NCI-H1436 (cell line): ENCODE measurements at regions not wholly inside any gene's neighbourhood (a gene's known extent, or its start where the extent isn't known, plus 50 kb on each side); places are given as distances from the start of the nearest gene placed in this dataset.
A peak's percentile ranks its signal among the peaks of the same experiment; 100 is the strongest.
"Not testable (repeated sequence)": the region's sequence is repeated elsewhere in the genome, so short reads cannot be mapped to it uniquely, and the experiment has no call there.

Experiments used
- DNase-seq: peaks from one replicate; lab custom pipeline; 2025; lab: John Stamatoyannopoulos, UW

- peak; percentile 61 for DNase-seq
Observed at GRCh38 chr10:33008499-33009243, 50.6 kb upstream of the ITGB1 start.

GRCh38 chr10:33007731-33008381, 49.8 kb upstream of the ITGB1 start:
- not testable (repeated sequence) for DNase-seq
